Liver (tissue), 7 donors: ENCODE measurements at regions not wholly inside any gene's neighbourhood (a gene's known extent, or its start where the extent isn't known, plus 50 kb on each side); places are given as distances from the start of the nearest gene placed in this dataset.

Experiments used
- DNase-seq: peaks from one replicate; pipeline ENCODE4 v3.0.0-alpha.2; 2017; ENCODE audit warnings: low spot score
- H3K27ac ChIP-seq, 2 donors: one replicate each; pipeline ENCODE4 v1.7.0; 2013; ENCODE audit warnings: inconsistent platforms in 2 of 2, low read length in 2 of 2, control low read depth in 1 of 2, low read depth in 1 of 2, mild to moderate bottlenecking in 1 of 2
- H3K27me3 ChIP-seq, 4 donors: one replicate each; pipeline versions ENCODE4 v1.6.1 to v1.7.0; 2013; ENCODE audit warnings: low read length in 3 of 4, inconsistent platforms in 1 of 4, mild to moderate bottlenecking in 1 of 4, moderate library complexity in 1 of 4; ENCODE audit not compliant: control insufficient read depth in 4 of 4, insufficient read depth in 4 of 4
- H3K36me3 ChIP-seq, 4 donors: one replicate each; pipeline versions ENCODE4 v1.6.1 to v1.7.0; 2013; ENCODE audit warnings: low read length in 3 of 4, mild to moderate bottlenecking in 3 of 4, low read depth in 1 of 4, moderate library complexity in 1 of 4; ENCODE audit not compliant: control insufficient read depth in 4 of 4, insufficient read depth in 3 of 4
- H3K4me1 ChIP-seq, 4 donors: one replicate each; pipeline versions ENCODE4 v1.6.1 to v1.7.0; 2013; ENCODE audit warnings: low read length in 3 of 4, mild to moderate bottlenecking in 3 of 4, moderate library complexity in 1 of 4; ENCODE audit not compliant: control insufficient read depth in 4 of 4, insufficient read depth in 4 of 4
- H3K4me3 ChIP-seq, 3 donors: one replicate each; pipeline versions ENCODE4 v1.6.1 to v1.7.0; 2013; ENCODE audit warnings: low read length in 3 of 3, control low read depth in 1 of 3, low read depth in 1 of 3, mild to moderate bottlenecking in 1 of 3
- H3K9ac ChIP-seq, 2 donors: one replicate each; pipeline ENCODE4 v1.7.0; 2013; ENCODE audit warnings: low read length in 2 of 2, mild to moderate bottlenecking in 2 of 2, moderate library complexity in 2 of 2, control low read depth in 1 of 2, low read depth in 1 of 2
- H3K9me3 ChIP-seq, 4 donors: one replicate each; pipeline versions ENCODE4 v1.6.1 to v1.7.0; 2013; ENCODE audit warnings: low read length in 3 of 4; ENCODE audit not compliant: control insufficient read depth in 4 of 4
- EGR1 ChIP-seq, 2 donors: IDR thresholded peaks; 2 replicates each; pipeline ENCODE4 v1.6.1; 2016 to 2018; ENCODE audit warnings: antibody characterized with exemption in 2 of 2, low read depth in 2 of 2
- GABPA ChIP-seq, 2 donors: IDR thresholded peaks in 1 of 2; conservative IDR thresholded peaks in 1 of 2; 2 replicates each; pipeline ENCODE4 v1.6.1; 2016; ENCODE audit warnings: antibody characterized with exemption in 2 of 2, mild to moderate bottlenecking in 1 of 2, moderate library complexity in 1 of 2
- HNF4G ChIP-seq: IDR thresholded peaks from 2 replicates; pipeline ENCODE4 v1.6.1; 2016; ENCODE audit warnings: antibody characterized with exemption
- JUND ChIP-seq, 2 donors: IDR thresholded peaks; 2 replicates each; pipeline ENCODE4 v1.6.1; 2016; ENCODE audit warnings: antibody characterized with exemption in 2 of 2
- NR2F2 ChIP-seq: IDR thresholded peaks from 2 replicates; pipeline ENCODE4 v1.6.1; 2016; ENCODE audit warnings: antibody characterized with exemption
- RAD21 ChIP-seq, 2 donors: IDR thresholded peaks; 2 replicates each; pipeline ENCODE4 v1.6.1; 2016; ENCODE audit warnings: antibody characterized with exemption in 2 of 2, mild to moderate bottlenecking in 2 of 2
- RXRA ChIP-seq, 2 donors: IDR thresholded peaks; 2 replicates each; pipeline ENCODE4 v1.6.1; 2017 to 2018; ENCODE audit warnings: antibody characterized with exemption in 2 of 2, mild to moderate bottlenecking in 1 of 2
- SP1 ChIP-seq: IDR thresholded peaks from 2 replicates; pipeline ENCODE4 v1.6.1; 2018; ENCODE audit warnings: antibody characterized with exemption, mild to moderate bottlenecking
- YY1 ChIP-seq: IDR thresholded peaks from 2 replicates; pipeline ENCODE4 v1.6.1; 2016; ENCODE audit warnings: antibody characterized with exemption, mild to moderate bottlenecking
- WGBS: extraction: QIAGEN DNeasy Blood & Tissue Kit; methylation state at CpG from one replicate; pipeline ENCODE4 v1.1.7; 2013; 5-methylcytosine and 5-hydroxymethylcytosine counted together
- TF ChIP-seq, protein P1 (sequence below): IDR thresholded peaks from 2 replicates; pipeline ENCODE4 v1.6.1; 2016; ENCODE audit warnings: antibody characterized with exemption
- TF ChIP-seq, protein P2 (sequence below): IDR thresholded peaks from 2 replicates; pipeline ENCODE4 v1.6.1; 2016; ENCODE audit warnings: antibody characterized with exemption, mild to moderate bottlenecking
- TF ChIP-seq, protein P3 (sequence below): IDR thresholded peaks from 2 replicates; pipeline ENCODE4 v1.6.1; 2016; ENCODE audit warnings: antibody characterized with exemption
- TF ChIP-seq, protein P4 (sequence below): IDR thresholded peaks from 2 replicates; pipeline ENCODE4 v1.6.1; 2016; ENCODE audit warnings: antibody characterized with exemption
- donor health status: healthy.
- donor health status: healthy.
- donor health status: healthy.
- donor health status: healthy.

DNA sequence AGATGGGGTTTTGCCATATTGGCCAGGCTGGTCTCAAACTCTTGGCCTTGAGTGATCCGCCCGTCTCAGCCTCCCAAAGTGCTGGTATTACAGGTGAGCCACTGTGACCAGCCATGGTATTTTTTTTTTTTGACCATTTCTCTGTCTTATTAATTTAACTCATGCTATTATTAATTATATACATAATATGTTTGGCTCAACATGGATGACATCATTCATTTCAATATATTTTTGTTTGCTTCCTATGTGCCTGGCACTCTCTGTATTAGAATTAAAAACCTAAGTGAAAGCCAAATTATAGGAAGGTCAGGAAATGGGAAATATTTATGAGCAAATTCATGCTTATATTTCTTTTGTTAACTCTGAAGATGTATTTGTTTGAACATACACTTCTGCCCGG lies 55.8 kb upstream of the AKIRIN2 start:
- Histone ChIP-seq H3K4me3 (no peak overlapping the region), H3K4me1 (peaks cover 2 to 8% (median 4%) of the 10 kb centered on the region in 4 donors), H3K9ac (no peak overlapping the region), H3K9me3 (no peaks in the 10 kb centered on the region), H3K27me3 (no peaks in the 10 kb centered on the region), H3K27ac (no peak overlapping the region), H3K36me3 (no peaks in the 10 kb centered on the region)
- WGBS: 97% methylated on average over 3 of the region's 3 CpGs
- no peak for TF ChIP-seq RXRA (IDR thresholded peaks at IDR 0.05)
- TF ChIP-seq RAD21 (IDR thresholded peaks at IDR 0.05): no peak
- no peak for TF ChIP-seq NR2F2
- TF ChIP-seq YY1: no peak
- TF ChIP-seq, protein P1, sequence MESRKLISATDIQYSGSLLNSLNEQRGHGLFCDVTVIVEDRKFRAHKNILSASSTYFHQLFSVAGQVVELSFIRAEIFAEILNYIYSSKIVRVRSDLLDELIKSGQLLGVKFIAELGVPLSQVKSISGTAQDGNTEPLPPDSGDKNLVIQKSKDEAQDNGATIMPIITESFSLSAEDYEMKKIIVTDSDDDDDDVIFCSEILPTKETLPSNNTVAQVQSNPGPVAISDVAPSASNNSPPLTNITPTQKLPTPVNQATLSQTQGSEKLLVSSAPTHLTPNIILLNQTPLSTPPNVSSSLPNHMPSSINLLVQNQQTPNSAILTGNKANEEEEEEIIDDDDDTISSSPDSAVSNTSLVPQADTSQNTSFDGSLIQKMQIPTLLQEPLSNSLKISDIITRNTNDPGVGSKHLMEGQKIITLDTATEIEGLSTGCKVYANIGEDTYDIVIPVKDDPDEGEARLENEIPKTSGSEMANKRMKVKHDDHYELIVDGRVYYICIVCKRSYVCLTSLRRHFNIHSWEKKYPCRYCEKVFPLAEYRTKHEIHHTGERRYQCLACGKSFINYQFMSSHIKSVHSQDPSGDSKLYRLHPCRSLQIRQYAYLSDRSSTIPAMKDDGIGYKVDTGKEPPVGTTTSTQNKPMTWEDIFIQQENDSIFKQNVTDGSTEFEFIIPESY: no peak
- TF ChIP-seq EGR1 (IDR thresholded peaks at IDR 0.05; ENCODE audit: low read depth in 2 of 2): no peak
- TF ChIP-seq, protein P2, sequence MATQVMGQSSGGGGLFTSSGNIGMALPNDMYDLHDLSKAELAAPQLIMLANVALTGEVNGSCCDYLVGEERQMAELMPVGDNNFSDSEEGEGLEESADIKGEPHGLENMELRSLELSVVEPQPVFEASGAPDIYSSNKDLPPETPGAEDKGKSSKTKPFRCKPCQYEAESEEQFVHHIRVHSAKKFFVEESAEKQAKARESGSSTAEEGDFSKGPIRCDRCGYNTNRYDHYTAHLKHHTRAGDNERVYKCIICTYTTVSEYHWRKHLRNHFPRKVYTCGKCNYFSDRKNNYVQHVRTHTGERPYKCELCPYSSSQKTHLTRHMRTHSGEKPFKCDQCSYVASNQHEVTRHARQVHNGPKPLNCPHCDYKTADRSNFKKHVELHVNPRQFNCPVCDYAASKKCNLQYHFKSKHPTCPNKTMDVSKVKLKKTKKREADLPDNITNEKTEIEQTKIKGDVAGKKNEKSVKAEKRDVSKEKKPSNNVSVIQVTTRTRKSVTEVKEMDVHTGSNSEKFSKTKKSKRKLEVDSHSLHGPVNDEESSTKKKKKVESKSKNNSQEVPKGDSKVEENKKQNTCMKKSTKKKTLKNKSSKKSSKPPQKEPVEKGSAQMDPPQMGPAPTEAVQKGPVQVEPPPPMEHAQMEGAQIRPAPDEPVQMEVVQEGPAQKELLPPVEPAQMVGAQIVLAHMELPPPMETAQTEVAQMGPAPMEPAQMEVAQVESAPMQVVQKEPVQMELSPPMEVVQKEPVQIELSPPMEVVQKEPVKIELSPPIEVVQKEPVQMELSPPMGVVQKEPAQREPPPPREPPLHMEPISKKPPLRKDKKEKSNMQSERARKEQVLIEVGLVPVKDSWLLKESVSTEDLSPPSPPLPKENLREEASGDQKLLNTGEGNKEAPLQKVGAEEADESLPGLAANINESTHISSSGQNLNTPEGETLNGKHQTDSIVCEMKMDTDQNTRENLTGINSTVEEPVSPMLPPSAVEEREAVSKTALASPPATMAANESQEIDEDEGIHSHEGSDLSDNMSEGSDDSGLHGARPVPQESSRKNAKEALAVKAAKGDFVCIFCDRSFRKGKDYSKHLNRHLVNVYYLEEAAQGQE: no peak
- no peak for DNase-seq

DNA sequence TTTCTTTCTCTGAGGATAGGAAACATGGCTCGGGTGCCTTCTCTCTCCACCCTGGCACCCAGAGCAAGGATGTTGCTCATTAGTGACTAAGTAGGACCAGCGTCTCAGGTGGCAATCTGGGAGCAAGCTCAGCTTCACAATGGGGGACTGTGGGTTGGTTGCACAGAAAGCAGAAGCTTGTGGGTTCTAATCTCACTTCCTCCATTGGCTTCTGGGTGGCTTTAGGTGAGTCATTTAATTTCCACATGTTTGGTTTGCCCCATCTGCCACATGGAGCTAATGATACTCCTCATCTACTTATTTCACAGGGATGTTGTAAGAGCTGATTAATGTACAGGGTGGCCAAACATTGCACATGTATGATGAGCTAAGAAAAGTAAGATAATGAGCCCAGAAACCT lies 54.8 kb upstream of the AKIRIN2 start:
- DNase-seq: no peak
- WGBS: 70% methylated on average over 2 of the region's 2 CpGs
- Histone ChIP-seq H3K27me3 (no peaks in the 10 kb centered on the region), H3K27ac (no peak overlapping the region), H3K9me3 (no peaks in the 10 kb centered on the region), H3K36me3 (no peaks in the 10 kb centered on the region), H3K9ac (no peak overlapping the region), H3K4me1 (peaks cover 2 to 8% (median 4%) of the 10 kb centered on the region in 4 donors), H3K4me3 (no peak overlapping the region)
- TF ChIP-seq, protein P3, sequence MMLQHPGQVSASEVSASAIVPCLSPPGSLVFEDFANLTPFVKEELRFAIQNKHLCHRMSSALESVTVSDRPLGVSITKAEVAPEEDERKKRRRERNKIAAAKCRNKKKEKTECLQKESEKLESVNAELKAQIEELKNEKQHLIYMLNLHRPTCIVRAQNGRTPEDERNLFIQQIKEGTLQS: no peak
- no peak for TF ChIP-seq JUND (IDR thresholded peaks at IDR 0.05)
- TF ChIP-seq YY1: no peak
- TF ChIP-seq, protein P1: no peak
- no peak for TF ChIP-seq SP1
- TF ChIP-seq GABPA (IDR thresholded peaks at IDR 0.05 in 1 of 2, conservative IDR thresholded peaks at IDR 0.05 in 1 of 2): no peak
- no peak for TF ChIP-seq HNF4G
- TF ChIP-seq RXRA (IDR thresholded peaks at IDR 0.05): no peak
- TF ChIP-seq, protein P4, sequence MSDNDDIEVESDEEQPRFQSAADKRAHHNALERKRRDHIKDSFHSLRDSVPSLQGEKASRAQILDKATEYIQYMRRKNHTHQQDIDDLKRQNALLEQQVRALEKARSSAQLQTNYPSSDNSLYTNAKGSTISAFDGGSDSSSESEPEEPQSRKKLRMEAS: no peak
